Glutamatergic neuron (in vitro differentiated cells): ENCODE measurements at regions not wholly inside any gene's neighbourhood (a gene's known extent, or its start where the extent isn't known, plus 50 kb on each side); places are given as distances from the start of the nearest gene placed in this dataset.

ENCODE experiments used
- DNase-seq: peaks from one replicate; pipeline ENCODE4 v3.0.0; 2022
- H3K27ac Mint-ChIP-seq: one replicate; pipeline ENCODE4 v1.8.0; 2020; ENCODE audit warnings: mild to moderate bottlenecking, mixed read lengths, inconsistent platforms; ENCODE audit not compliant: unreplicated experiment
- H3K27me3 Mint-ChIP-seq: one replicate; pipeline ENCODE4 v1.8.0; 2020; ENCODE audit warnings: mild to moderate bottlenecking, moderate library complexity, mixed read lengths, inconsistent platforms; ENCODE audit not compliant: unreplicated experiment
- H3K36me3 Mint-ChIP-seq: one replicate; pipeline ENCODE4 v1.8.0; 2020; ENCODE audit warnings: mild to moderate bottlenecking, mixed read lengths, inconsistent platforms; ENCODE audit not compliant: unreplicated experiment
- H3K4me1 Mint-ChIP-seq: one replicate; pipeline ENCODE4 v1.8.0; 2020; ENCODE audit warnings: mild to moderate bottlenecking, low read depth, mixed read lengths, inconsistent platforms; ENCODE audit not compliant: unreplicated experiment
- H3K4me3 Mint-ChIP-seq: one replicate; pipeline ENCODE4 v1.8.0; 2020; ENCODE audit warnings: mild to moderate bottlenecking, mixed read lengths, inconsistent platforms; ENCODE audit not compliant: unreplicated experiment
- H3K9me3 Mint-ChIP-seq: one replicate; pipeline ENCODE4 v1.8.0; 2020; ENCODE audit warnings: mild to moderate bottlenecking, moderate library complexity, mixed read lengths, inconsistent platforms; ENCODE audit not compliant: unreplicated experiment
- CTCF ChIP-seq: fragments of 200-600 bp; sonication (generic); IDR thresholded peaks from one replicate; pipeline ENCODE4 v1.5.0; 2021; ENCODE audit not compliant: partially characterized antibody, unreplicated experiment

- no peak for TF ChIP-seq CTCF
- H3K36me3 Mint-ChIP-seq, result no peaks in the 10 kb centered on the region
- H3K27ac Mint-ChIP-seq, result no peak overlapping the region
- no peaks in the 10 kb centered on the region for H3K27me3 Mint-ChIP-seq
- H3K4me3 Mint-ChIP-seq, result no peak overlapping the region
- no peaks in the 10 kb centered on the region for H3K9me3 Mint-ChIP-seq
- no peak for DNase-seq
- H3K4me1 Mint-ChIP-seq, result peaks cover 12% of the 10 kb centered on the region
Observed at GRCh38 chr3:44099566-44100297, 142.0 kb upstream of the TOPAZ1 start.

GRCh38 chr3:44100298-44100695 is 141.4 kb upstream of the TOPAZ1 start:
- Mint-ChIP-seq H3K27me3 (no peaks in the 10 kb centered on the region), H3K4me1 (peaks cover 12% of the 10 kb centered on the region), H3K27ac (no peak overlapping the region), H3K9me3 (no peaks in the 10 kb centered on the region), H3K4me3 (no peak overlapping the region), H3K36me3 (no peaks in the 10 kb centered on the region)
- no peak for TF ChIP-seq CTCF
- no peak for DNase-seq

GRCh38 chr3:44104043-44104442 is 137.6 kb upstream of the TOPAZ1 start:
- DNase-seq, result no peak
- Mint-ChIP-seq H3K9me3 (no peaks in the 10 kb centered on the region), H3K36me3 (no peaks in the 10 kb centered on the region), H3K27ac (no peak overlapping the region), H3K4me3 (no peak overlapping the region), H3K27me3 (no peaks in the 10 kb centered on the region), H3K4me1 (peaks cover 3% of the 10 kb centered on the region)
- TF ChIP-seq CTCF, result no peak

GRCh38 chr3:44104668-44105321 is 136.9 kb upstream of the TOPAZ1 start:
- no peaks in the 10 kb centered on the region for H3K36me3 Mint-ChIP-seq
- H3K9me3 Mint-ChIP-seq, result no peaks in the 10 kb centered on the region
- H3K4me3 Mint-ChIP-seq, result no peak overlapping the region
- TF ChIP-seq CTCF, result no peak
- no peaks in the 10 kb centered on the region for H3K27me3 Mint-ChIP-seq
- H3K27ac Mint-ChIP-seq, result no peak overlapping the region
- no peak for DNase-seq
- H3K4me1 Mint-ChIP-seq, result no peaks in the 10 kb centered on the region

- DNase-seq, result no peak
- H3K27me3 Mint-ChIP-seq, result no peaks in the 10 kb centered on the region
- H3K27ac Mint-ChIP-seq, result no peak overlapping the region
- H3K9me3 Mint-ChIP-seq, result no peaks in the 10 kb centered on the region
- no peak overlapping the region for H3K4me3 Mint-ChIP-seq
- no peaks in the 10 kb centered on the region for H3K4me1 Mint-ChIP-seq
- TF ChIP-seq CTCF, result no peak
- no peaks in the 10 kb centered on the region for H3K36me3 Mint-ChIP-seq
Observed at GRCh38 chr3:44105571-44105970, 136.1 kb upstream of the TOPAZ1 start.
